Ovary (tissue), 7 donors: ENCODE measurements at regions not wholly inside any gene's neighbourhood (a gene's known extent, or its start where the extent isn't known, plus 50 kb on each side); places are given as distances from the start of the nearest gene placed in this dataset.

Source experiments
- DNase-seq, 5 donors: peaks; one replicate each; pipeline ENCODE4 v3.0.0-alpha.2; 2019 to 2020
- H3K27ac ChIP-seq, 2 donors: fragments of 200-600 bp; one replicate each; pipeline versions ENCODE4 v1.5.1 to v1.8.0; 2019 to 2022
- H3K27me3 ChIP-seq: fragments of 200-600 bp; one replicate; pipeline ENCODE4 v1.8.0; 2022
- H3K36me3 ChIP-seq: fragments of 200-600 bp; sonication (generic); one replicate; pipeline ENCODE4 v1.5.1; 2019
- H3K4me1 ChIP-seq: one replicate; pipeline ENCODE4 v1.8.1; 2013; ENCODE audit warnings: mild to moderate bottlenecking, moderate library complexity; ENCODE audit not compliant: insufficient read depth
- H3K4me3 ChIP-seq: fragments of 200-600 bp; sonication (generic); one replicate; pipeline ENCODE4 v1.5.1; 2017
- H3K9me3 ChIP-seq, 2 donors: fragments of 200-600 bp in 1 of 2; sonication (generic) in 1 of 2; one replicate each; pipeline versions ENCODE4 v1.5.1 to v1.8.1; 2013 to 2019; ENCODE audit warnings: mild to moderate bottlenecking in 1 of 2, moderate library complexity in 1 of 2
- EP300 ChIP-seq: sonication (generic); formaldehyde crosslinking; IDR thresholded peaks from one replicate; pipeline ENCODE4 v1.6.1; 2017; ENCODE audit warnings: antibody characterized with exemption
- POLR2A ChIP-seq: fragments of 450-650 bp; IDR thresholded peaks from one replicate; pipeline ENCODE4 v1.6.1; 2017; ENCODE audit warnings: antibody characterized with exemption, mild to moderate bottlenecking, moderate library complexity
- WGBS, 3 donors: extraction: QIAGEN DNeasy Blood & Tissue Kit in 1 of 3; methylation state at CpG; one replicate each; pipeline versions ENCODE4 v1.1.5 to v1.1.7; 2013 to 2017; 5-methylcytosine and 5-hydroxymethylcytosine counted together
- intact Hi-C, 4 donors: fragments of 100-400 bp; cut with DNase I; formaldehyde crosslinking; loops; one replicate each; pipeline versions ENCODE4 v1.11.0 to v1.15.1; 2022 to 2023
- TF ChIP-seq, protein P1 (sequence below), 3 donors: fragments of 450-650 bp in 2 of 3; fragments of 200-600 bp in 1 of 3; IDR thresholded peaks; one replicate each; pipeline versions ENCODE4 v1.5.1 to v1.8.0; 2016 to 2022; ENCODE audit warnings: antibody characterized with exemption in 3 of 3, mild to moderate bottlenecking in 1 of 3
- donor health status: DM: no; HTN: no; CAD: no; lungs with moderate emphysema.
- donor health status: DM: no; HTN: no; CAD: no.
- donor health status: Bipolar disorder and iron deficiency.
- donor health status: DM: no; HTN: no; CAD: no.
- donor health status: DM: yes; HTN: yes; CAD: no.

DNA sequence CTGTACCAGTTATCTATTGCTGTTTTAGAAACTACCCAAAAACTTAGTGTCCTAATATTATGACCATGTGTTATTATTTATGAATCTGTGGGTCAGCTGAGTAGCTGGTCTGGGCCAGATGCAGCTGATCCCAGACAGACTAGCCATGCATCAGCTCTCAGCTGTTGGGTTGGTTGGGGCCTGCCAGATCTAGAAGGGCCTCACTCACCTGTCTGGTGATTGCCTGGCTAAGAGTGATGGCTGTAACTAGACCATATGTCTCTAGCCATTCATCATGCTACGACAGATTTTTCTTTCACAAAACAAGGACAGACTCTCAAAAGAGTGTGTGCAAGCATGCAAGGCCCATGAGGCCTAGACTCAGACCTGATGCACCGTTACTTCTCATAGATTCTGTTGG lies 403.2 kb downstream of the SAMD5 start:
- H3K27ac ChIP-seq = no peak overlapping the region
- no peak overlapping the region for H3K4me3 ChIP-seq
- H3K9me3 ChIP-seq = no peaks in the 10 kb centered on the region
- intact Hi-C loops = no loop called here
- H3K27me3 ChIP-seq = no peaks in the 10 kb centered on the region
- H3K4me1 ChIP-seq = no peaks in the 10 kb centered on the region
- no peaks in the 10 kb centered on the region for H3K36me3 ChIP-seq
- WGBS, 3 donors = 90 to 98% (median 95%) methylated on average over 2 of the region's 2 CpGs
- no peak for DNase-seq
- no peak for TF ChIP-seq EP300

DNA sequence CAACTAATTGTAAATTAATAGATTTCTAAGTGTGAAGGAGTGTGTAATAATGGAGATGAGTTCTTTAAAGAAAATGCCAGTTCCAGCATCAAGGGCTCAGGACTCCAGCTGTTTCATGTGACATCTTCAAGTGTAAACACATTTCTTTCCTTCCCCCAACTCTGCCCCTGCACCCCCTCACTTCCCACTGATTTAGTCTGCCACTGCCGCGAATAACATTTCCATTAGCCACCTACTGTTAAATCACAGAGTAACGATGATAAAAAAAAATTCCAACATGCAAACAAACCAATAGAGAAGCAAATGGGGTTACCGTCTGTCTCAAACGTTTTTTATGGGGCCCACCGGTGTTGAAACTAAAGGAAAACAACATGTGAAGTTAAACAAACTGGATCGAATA lies 414.3 kb downstream of the SAMD5 start:
- TF ChIP-seq, protein P1, sequence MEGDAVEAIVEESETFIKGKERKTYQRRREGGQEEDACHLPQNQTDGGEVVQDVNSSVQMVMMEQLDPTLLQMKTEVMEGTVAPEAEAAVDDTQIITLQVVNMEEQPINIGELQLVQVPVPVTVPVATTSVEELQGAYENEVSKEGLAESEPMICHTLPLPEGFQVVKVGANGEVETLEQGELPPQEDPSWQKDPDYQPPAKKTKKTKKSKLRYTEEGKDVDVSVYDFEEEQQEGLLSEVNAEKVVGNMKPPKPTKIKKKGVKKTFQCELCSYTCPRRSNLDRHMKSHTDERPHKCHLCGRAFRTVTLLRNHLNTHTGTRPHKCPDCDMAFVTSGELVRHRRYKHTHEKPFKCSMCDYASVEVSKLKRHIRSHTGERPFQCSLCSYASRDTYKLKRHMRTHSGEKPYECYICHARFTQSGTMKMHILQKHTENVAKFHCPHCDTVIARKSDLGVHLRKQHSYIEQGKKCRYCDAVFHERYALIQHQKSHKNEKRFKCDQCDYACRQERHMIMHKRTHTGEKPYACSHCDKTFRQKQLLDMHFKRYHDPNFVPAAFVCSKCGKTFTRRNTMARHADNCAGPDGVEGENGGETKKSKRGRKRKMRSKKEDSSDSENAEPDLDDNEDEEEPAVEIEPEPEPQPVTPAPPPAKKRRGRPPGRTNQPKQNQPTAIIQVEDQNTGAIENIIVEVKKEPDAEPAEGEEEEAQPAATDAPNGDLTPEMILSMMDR (IDR thresholded peaks at IDR 0.05) = no peak
- TF ChIP-seq EP300 = no peak
- no peak for TF ChIP-seq POLR2A
- Histone ChIP-seq H3K4me1 (peaks cover 1% of the 10 kb centered on the region), H3K36me3 (no peaks in the 10 kb centered on the region), H3K27ac (no peak overlapping the region), H3K27me3 (no peaks in the 10 kb centered on the region), H3K9me3 (peaks cover 0 to 3% of the 10 kb centered on the region in 2 donors), H3K4me3 (no peak overlapping the region)
- 12 to 30% (median 15%) methylated on average over 7 of the region's 7 CpGs for WGBS, 3 donors
- intact Hi-C loops = no loop called here
- no peak for DNase-seq

DNA sequence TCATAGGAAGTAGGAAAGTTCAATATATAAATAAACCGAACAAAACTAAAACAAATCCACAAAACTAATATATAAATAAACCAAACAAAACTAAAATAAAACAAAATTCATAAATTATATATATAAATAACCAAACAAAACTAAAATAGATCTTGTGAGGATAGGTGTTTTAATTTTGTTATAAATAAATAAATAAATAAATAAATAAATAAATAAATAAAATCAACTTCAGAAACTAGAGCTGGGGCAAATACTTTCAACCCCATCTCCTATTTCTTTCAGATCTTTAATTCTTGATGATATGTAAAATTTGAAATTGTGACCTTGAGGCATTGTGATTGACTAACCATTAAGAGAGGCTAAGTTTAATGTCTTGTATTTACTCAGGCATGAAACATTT lies 416.1 kb downstream of the SAMD5 start:
- no peaks in the 10 kb centered on the region for H3K36me3 ChIP-seq
- intact Hi-C loops = no loop called here
- TF ChIP-seq, protein P1 (IDR thresholded peaks at IDR 0.05) = no peak
- no peak for TF ChIP-seq POLR2A
- TF ChIP-seq EP300 = no peak

DNA sequence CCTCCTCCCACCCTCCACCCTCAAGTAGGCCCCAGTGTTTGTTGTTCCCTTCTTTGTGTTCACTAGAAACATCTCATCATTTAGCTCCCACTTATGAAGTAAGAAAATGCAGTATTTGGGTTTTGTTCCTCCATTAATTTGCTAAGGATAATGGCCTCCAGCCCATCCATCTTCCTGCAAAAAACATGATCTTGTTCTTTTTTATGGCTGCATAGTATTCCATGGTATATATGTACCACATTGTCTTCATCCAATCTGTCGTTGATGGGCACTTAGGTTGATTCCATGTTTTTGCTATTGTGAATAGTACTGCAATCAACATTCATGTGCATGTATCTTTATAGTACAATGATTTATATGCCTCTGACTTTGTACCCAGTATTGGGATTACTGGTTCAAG lies 416.8 kb upstream of the SASH1 start:
- no peaks in the 10 kb centered on the region for H3K36me3 ChIP-seq
- 81 to 91% (median 87%) methylated on average over 1 of the region's 1 CpG for WGBS, 3 donors
- no peak overlapping the region for H3K27ac ChIP-seq
- DNase-seq = no peak
- no peaks in the 10 kb centered on the region for H3K27me3 ChIP-seq
- intact Hi-C loops = no loop called here
- H3K4me3 ChIP-seq = no peak overlapping the region
- TF ChIP-seq POLR2A (no peak), EP300 (no peak)
- TF ChIP-seq, protein P1 (IDR thresholded peaks at IDR 0.05) = no peak
- H3K9me3 ChIP-seq = peaks cover 0 to 3% of the 10 kb centered on the region in 2 donors
- H3K4me1 ChIP-seq = peaks cover 1% of the 10 kb centered on the region

More for the DNA sequence above, 416.1 kb downstream of the SAMD5 start:
- peaks cover 0 to 3% of the 10 kb centered on the region in 2 donors for H3K9me3 ChIP-seq
- no peaks in the 10 kb centered on the region for H3K27me3 ChIP-seq
- DNase-seq = no peak
- no peak overlapping the region for H3K4me3 ChIP-seq
- no peak overlapping the region for H3K27ac ChIP-seq
- 84 to 94% (median 88%) methylated on average over 1 of the region's 1 CpG for WGBS, 3 donors
- H3K4me1 ChIP-seq = peaks cover 1% of the 10 kb centered on the region

DNA sequence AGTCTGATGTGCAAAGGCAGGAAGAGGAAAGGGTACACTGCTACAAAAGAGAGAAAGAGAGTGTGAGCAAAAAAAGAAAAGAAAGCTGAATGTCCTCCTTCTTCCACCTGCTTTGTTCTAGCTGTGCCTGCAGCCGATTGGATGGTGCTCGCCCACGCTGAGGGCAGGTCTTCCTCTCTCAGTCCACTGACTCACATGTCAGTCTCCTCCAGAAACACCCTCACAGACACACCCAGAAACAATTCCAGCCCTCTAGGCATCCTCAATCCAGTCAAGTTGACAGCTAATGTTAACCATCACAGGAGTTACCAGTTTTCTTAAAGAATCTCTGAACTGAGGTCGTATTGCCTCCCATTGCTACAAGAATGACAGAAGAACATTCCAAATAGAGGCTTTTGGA lies 411.9 kb upstream of the SASH1 start:
- H3K9me3 ChIP-seq = no peaks in the 10 kb centered on the region
- H3K27ac ChIP-seq = no peak overlapping the region
- H3K4me3 ChIP-seq = no peak overlapping the region
- no peaks in the 10 kb centered on the region for H3K4me1 ChIP-seq
- TF ChIP-seq, protein P1 (IDR thresholded peaks at IDR 0.05) = no peak
- TF ChIP-seq EP300 (no peak), POLR2A (no peak)
- 83 to 90% (median 86%) methylated on average over 4 of the region's 4 CpGs for WGBS, 3 donors
- intact Hi-C loops = no loop called here
- no peaks in the 10 kb centered on the region for H3K36me3 ChIP-seq
- no peak for DNase-seq
- no peaks in the 10 kb centered on the region for H3K27me3 ChIP-seq
